Activated T-cell treated with anti-CD3 and anti-CD28 coated beads for 1 hour (primary cell): ENCODE measurements at regions not wholly inside any gene's neighbourhood (a gene's known extent, or its start where the extent isn't known, plus 50 kb on each side); places are given as distances from the start of the nearest gene placed in this dataset.

Source experiments
- DNase-seq: peaks from one replicate; pipeline ENCODE4 v3.0.0-alpha.2; 2020; ENCODE audit warnings: low read depth

DNA sequence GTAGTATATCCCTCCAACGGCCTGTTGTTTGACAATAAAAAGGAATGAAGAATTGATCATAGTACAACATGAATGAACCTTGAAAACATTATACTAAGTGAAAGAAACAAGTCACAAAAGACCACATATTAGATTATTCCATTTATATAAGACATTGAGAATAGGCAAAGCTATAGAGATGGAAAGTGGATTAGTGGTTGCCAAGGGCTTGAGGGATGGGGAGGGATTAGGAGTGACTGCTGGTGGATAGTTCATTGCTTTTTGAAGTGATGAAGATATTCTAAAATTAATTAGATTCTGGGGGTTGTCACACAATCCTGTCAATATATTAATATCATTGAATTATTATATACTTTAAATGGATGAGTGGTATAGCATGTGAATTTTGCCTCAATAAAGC, 142.5 kb upstream of the DPT start:
- no peak for DNase-seq

- DNase-seq, result no peak
Observed at GRCh38 chr1:168875831-168876230, 146.8 kb upstream of the DPT start.

DNA sequence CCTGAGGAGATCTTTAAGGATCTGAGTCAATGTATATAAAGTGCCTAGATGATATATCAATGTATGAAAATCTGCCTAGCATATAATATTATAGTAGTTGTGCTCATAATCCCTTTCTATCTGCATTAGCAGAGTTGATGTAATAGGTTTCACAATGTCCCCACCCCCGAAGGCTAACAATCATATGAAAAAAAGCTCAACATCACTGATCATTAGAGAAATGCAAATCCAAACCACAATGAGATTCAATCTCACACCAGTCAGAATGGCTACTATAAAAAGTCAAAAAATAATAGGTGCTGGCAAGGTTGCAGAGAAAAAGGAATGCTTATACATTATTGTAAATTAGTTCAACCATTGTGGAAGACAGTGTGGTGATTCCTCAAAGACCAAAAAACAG, 147.8 kb upstream of the DPT start:
- DNase-seq, result no peak

- no peak for DNase-seq
Observed at GRCh38 chr1:168879896-168880734, 151.1 kb upstream of the DPT start.

GRCh38 chr1:168881656-168882260, 152.8 kb upstream of the DPT start:
- no peak for DNase-seq

- no peak for DNase-seq
Observed at GRCh38 chr1:168887381-168887780, 158.4 kb upstream of the DPT start.

DNA sequence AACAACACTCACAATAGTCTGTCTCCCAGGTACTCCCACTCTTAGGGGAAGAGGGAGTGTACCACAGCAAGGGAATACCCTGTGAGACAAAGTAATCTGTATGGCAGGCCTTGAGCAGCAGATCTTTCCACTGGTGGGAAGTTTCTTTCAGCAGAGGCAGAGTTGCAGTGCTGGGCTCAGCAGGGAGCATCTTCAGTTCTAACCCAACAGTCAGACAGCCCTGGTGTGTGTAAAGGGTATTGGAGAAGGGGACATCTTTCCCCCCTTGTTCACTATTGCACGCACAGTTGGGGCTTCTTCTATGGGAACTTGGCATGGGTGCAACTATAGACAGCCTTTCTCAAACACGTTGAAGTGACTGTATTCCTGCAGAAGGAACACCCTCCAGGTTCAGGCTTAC, 159.4 kb upstream of the DPT start:
- DNase-seq, result no peak

DNA sequence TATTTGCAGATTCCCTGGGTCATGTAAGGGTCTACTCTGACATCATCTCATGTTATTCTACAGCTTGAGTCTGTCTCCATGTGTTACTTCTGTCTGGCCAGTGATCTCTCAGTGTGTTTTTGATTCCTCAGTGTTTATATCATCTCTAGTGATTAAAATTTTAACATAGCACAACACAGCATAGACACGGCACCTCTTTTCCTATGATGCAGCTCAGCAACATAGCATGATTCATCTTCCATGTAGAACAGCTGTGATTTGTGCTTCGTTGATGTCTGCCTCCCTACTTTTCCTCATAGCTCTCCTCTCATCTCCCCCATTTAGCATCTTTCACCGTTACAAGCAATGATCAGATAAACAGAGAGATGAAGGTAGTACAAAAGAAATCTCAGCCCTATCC, 163.9 kb upstream of the DPT start:
- no peak for DNase-seq

DNA sequence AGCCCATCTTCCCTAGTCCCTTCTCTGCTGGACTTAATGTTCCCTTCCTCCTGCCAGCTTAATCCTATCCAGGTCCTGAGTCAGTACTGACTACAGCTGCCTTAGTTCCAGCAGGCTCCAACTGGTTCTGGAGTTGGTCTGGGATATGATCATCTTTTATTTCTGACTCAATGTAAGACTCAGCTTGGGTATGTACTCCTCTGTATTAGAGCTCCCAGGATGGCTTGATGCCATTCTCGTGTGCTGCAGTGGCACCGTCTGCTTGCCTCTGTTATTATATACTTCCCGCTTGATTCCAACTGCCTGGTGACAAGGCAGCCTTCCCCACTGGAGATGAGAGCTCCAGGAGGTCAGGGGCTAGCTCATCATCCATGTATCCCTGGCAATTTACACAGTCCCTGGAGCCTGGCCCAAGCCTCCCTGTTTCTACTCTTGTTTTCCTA, 164.4 kb upstream of the DPT start:
- DNase-seq, result no peak

GRCh38 chr1:168894397-168894903, 165.4 kb upstream of the DPT start:
- DNase-seq, result no peak

- DNase-seq, result no peak
Observed at GRCh38 chr1:168897249-168897648, 168.2 kb upstream of the DPT start.

- no peak for DNase-seq
Observed at GRCh38 chr1:168903237-168903830, 174.3 kb upstream of the DPT start.

DNA sequence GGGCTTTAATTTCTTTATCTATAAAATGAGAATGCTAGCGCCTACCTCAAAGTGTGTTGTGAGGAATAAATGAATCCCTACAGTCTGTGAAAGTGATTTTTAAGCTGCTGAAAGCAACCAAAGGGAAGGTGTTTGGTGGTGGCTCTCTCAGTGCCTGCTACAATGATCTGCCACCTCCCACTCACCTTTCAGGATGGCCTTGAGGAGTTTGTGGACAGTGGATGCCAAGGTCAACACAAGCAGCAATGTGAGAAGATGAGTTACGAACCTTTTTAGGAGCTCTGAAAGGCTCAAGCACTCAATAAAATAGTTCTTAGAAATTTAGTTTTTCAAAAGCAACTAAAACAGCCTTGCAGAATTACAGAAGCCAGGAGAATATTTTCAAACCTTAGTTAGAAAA, 176.6 kb upstream of the DPT start:
- DNase-seq, result no peak

- DNase-seq, result no peak
Observed at GRCh38 chr1:168906367-168906766, 177.4 kb upstream of the DPT start.

GRCh38 chr1:168907053-168907452, 178.0 kb upstream of the DPT start:
- DNase-seq, result no peak

DNA sequence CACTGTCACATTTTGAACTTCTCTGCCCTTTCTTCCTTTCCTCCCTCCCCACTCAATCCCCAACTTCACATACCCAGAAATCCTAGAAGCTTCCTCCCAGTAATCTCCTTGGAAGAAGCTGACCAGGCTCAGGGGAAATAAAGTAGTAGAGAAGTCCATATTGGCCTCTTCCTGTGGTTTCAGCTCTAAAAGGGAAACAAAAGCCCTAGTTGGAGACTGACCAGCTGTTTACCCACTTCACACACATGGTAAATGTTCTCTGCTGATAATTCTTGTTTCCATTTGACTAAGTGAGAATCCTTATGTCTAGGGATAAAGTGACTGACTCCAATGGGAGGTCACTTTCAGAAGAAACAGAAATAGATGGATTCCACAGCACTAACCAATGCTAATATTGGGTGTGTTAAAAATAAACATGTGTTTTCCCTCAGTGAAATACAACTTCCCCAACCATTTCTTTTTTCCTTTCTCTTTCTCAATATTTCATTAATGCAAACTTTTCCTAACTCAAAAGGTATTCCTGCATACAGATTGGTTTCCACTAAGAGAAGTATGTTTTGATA, 178.9 kb upstream of the DPT start:
- DNase-seq, result no peak

DNA sequence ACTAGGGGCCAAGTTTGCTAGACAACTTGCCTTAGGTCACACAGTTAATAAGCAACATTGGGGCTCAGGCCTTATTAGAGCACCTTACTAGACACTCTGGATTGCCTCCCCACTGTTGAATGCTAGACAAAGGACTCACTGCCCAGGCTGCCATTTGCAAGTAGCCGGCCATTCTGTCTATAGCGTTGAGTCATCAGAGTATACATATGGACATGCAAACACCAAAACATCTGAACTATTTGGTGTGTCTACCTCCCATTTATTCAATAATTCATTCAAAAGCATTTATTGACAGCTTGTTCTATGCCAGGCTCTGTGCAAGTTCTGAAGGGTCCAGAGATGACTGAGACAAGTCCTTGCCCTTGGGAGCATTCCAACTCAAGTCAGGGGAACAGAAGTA, 181.4 kb upstream of the DPT start:
- DNase-seq, result no peak

- no peak for DNase-seq
Observed at GRCh38 chr1:168911370-168911769, 182.4 kb upstream of the DPT start.

DNA sequence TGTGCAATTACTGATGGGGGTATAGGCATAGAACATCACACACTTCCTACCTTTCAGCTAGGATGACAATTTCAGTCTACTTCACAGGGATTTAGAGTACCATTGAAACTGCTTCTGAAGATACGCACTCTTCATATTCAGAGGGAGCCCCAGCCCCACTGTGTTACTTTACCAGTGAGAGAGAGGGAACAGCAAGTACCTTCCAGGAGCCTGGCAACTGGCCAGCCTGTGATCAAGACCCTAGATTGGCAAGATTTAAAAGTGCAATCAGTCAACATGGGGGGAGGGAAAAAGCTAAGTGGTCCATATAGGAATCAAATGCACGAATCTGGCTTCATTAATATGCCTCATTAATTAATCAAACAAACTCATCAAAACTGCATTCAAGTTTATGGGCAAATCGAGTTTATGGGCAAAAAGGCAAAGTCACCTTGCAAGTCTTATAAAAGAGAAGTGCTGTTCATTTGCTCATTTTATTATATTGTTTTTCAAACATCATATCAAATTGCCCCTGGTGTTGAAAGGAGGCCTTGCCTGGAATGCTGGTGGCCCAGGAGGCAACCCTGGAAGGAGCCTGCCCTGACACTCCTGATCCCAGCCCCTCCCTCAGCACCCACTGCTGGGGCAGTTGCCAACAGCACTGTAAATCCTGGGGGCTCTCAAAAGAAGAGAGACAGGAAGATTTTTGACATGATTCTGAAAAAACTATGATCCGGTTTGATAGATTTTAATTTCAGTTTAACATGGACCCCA, 184.9 kb upstream of the DPT start:
- DNase-seq, result no peak

DNA sequence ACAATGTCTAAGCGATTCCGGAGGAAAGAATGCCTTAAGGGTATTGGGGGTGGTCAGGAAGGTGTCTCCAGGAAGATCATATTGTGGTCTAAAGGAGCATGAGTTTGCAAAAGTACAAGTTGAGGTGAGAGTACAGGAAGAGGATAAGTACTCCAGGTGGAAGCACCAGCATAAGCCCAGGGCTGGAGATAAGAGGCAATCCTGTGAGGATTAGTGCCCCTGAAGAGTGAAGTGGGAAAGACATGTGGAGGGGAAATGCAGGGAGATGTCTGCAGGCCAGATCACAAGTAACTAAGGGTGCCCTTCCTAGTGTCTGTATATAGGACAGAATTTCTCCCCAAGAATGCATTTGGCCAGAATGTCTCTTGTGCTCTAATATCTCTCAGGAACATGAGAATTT, 188.3 kb upstream of the DPT start:
- DNase-seq, result no peak

- DNase-seq, result no peak
Observed at GRCh38 chr1:168917796-168918195, 188.7 kb upstream of the ATP1B1 start.
